OCI-LY3 (cell line): ENCODE measurements at regions not wholly inside any gene's neighbourhood (a gene's known extent, or its start where the extent isn't known, plus 50 kb on each side); places are given as distances from the start of the nearest gene placed in this dataset.

Experiments
- EZH2phosphoT487 ChIP-seq: fragments of 200-600 bp; shearing (Covaris generic); IDR thresholded peaks from 2 replicates; pipeline ENCODE4 v1.6.1; 2018; ENCODE audit warnings: antibody characterized with exemption, mixed run types, low read depth
- TF ChIP-seq, protein P1 (sequence below): fragments of 200-600, 300-600 bp; sonication (generic); IDR thresholded peaks from 2 replicates; pipeline ENCODE4 v1.5.1; 2014; ENCODE audit warnings: antibody characterized with exemption, low read length, low read depth

DNA sequence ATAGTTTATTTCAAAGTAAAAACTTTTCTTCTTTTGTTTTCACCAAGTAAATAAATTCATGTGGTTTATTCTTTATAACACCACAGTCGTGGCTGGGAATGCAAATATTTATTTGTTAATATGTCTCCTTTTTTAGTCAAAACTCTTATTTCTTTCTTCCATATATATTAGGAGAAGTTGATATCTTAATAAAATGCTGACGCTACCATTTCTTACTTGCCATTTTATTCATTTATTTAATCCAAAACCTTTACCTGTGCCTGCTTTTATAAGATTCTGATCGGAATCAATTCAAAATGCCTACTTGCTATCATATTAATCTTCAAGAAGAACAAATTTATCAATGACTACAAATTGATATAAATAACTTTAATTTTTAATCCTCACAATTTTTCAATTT, 362.9 kb upstream of the FSIP2 start:
- TF ChIP-seq, protein P1, sequence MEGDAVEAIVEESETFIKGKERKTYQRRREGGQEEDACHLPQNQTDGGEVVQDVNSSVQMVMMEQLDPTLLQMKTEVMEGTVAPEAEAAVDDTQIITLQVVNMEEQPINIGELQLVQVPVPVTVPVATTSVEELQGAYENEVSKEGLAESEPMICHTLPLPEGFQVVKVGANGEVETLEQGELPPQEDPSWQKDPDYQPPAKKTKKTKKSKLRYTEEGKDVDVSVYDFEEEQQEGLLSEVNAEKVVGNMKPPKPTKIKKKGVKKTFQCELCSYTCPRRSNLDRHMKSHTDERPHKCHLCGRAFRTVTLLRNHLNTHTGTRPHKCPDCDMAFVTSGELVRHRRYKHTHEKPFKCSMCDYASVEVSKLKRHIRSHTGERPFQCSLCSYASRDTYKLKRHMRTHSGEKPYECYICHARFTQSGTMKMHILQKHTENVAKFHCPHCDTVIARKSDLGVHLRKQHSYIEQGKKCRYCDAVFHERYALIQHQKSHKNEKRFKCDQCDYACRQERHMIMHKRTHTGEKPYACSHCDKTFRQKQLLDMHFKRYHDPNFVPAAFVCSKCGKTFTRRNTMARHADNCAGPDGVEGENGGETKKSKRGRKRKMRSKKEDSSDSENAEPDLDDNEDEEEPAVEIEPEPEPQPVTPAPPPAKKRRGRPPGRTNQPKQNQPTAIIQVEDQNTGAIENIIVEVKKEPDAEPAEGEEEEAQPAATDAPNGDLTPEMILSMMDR: no peak
- no peak for TF ChIP-seq EZH2phosphoT487
